Stomach smooth muscle (tissue), 2 donors: ENCODE measurements at regions not wholly inside any gene's neighbourhood (a gene's known extent, or its start where the extent isn't known, plus 50 kb on each side); places are given as distances from the start of the nearest gene placed in this dataset.

Experiments
- H3K27ac ChIP-seq: one replicate; pipeline ENCODE4 v1.7.0; 2013; ENCODE audit warnings: mild to moderate bottlenecking, low read length, inconsistent platforms
- H3K27me3 ChIP-seq, 2 donors: one replicate each; pipeline ENCODE4 v1.7.0; 2013; ENCODE audit warnings: low read length in 2 of 2; ENCODE audit not compliant: insufficient read depth in 2 of 2, control insufficient read depth in 1 of 2
- H3K36me3 ChIP-seq, 2 donors: one replicate each; pipeline ENCODE4 v1.7.0; 2013; ENCODE audit warnings: low read length in 2 of 2; ENCODE audit not compliant: control insufficient read depth in 2 of 2, insufficient read depth in 2 of 2
- H3K4me1 ChIP-seq: one replicate; pipeline ENCODE4 v1.7.0; 2013; ENCODE audit warnings: low read length; ENCODE audit not compliant: control insufficient read depth, insufficient read depth
- H3K4me3 ChIP-seq, 2 donors: one replicate each; pipeline ENCODE4 v1.7.0; 2013; ENCODE audit warnings: low read length in 2 of 2
- H3K9ac ChIP-seq, 2 donors: one replicate each; pipeline ENCODE4 v1.7.0; 2013; ENCODE audit warnings: low read length in 2 of 2, mild to moderate bottlenecking in 1 of 2
- H3K9me3 ChIP-seq, 2 donors: one replicate each; pipeline ENCODE4 v1.7.0; 2013; ENCODE audit warnings: low read length in 2 of 2; ENCODE audit not compliant: control insufficient read depth in 2 of 2
- donor health status: healthy.
- donor health status: Pancreatic carcinoma.

- Histone ChIP-seq H3K27me3 (no peaks in the 10 kb centered on the region), H3K9ac (no peak overlapping the region), H3K9me3 (peaks cover 0 to 3% of the 10 kb centered on the region in 2 donors), H3K4me3 (no peak overlapping the region), H3K27ac (no peak overlapping the region), H3K36me3 (no peaks in the 10 kb centered on the region), H3K4me1 (no peaks in the 10 kb centered on the region)
Observed at GRCh38 chr2:241975593-241976284, 106.2 kb downstream of the RTP5 start.

GRCh38 chr2:241976296-241976695 is 106.8 kb downstream of the RTP5 start:
- Histone ChIP-seq H3K27me3 (no peaks in the 10 kb centered on the region), H3K4me3 (no peak overlapping the region), H3K9ac (no peak overlapping the region), H3K36me3 (no peaks in the 10 kb centered on the region), H3K9me3 (peaks cover 0 to 3% of the 10 kb centered on the region in 2 donors), H3K27ac (no peak overlapping the region), H3K4me1 (no peaks in the 10 kb centered on the region)

- Histone ChIP-seq H3K9me3 (peaks cover 0 to 3% of the 10 kb centered on the region in 2 donors), H3K27ac (no peak overlapping the region), H3K36me3 (no peaks in the 10 kb centered on the region), H3K4me1 (no peaks in the 10 kb centered on the region), H3K4me3 (no peak overlapping the region), H3K27me3 (no peaks in the 10 kb centered on the region), H3K9ac (no peak overlapping the region)
Observed at GRCh38 chr2:241977557-241978300, 108.2 kb downstream of the RTP5 start.

- peaks cover 0 to 3% of the 10 kb centered on the region in 2 donors for H3K9me3 ChIP-seq
- no peaks in the 10 kb centered on the region for H3K4me1 ChIP-seq
- H3K27me3 ChIP-seq, result no peaks in the 10 kb centered on the region
- H3K27ac ChIP-seq, result no peak overlapping the region
- no peaks in the 10 kb centered on the region for H3K36me3 ChIP-seq
- H3K9ac ChIP-seq, result no peak overlapping the region
- no peak overlapping the region for H3K4me3 ChIP-seq
Observed at GRCh38 chr2:241978670-241979069, 109.1 kb downstream of the RTP5 start.

GRCh38 chr2:241980193-241980592 is 110.7 kb downstream of the RTP5 start:
- Histone ChIP-seq H3K36me3 (no peaks in the 10 kb centered on the region), H3K27ac (no peak overlapping the region), H3K4me1 (no peaks in the 10 kb centered on the region), H3K4me3 (no peak overlapping the region), H3K9ac (no peak overlapping the region), H3K27me3 (peaks cover 0 to 2% of the 10 kb centered on the region in 2 donors), H3K9me3 (peaks cover 0 to 3% of the 10 kb centered on the region in 2 donors)

- H3K9me3 ChIP-seq, result peaks cover 0 to 3% of the 10 kb centered on the region in 2 donors
- peaks cover 0 to 2% of the 10 kb centered on the region in 2 donors for H3K27me3 ChIP-seq
- H3K4me1 ChIP-seq, result no peaks in the 10 kb centered on the region
- no peak overlapping the region for H3K27ac ChIP-seq
- no peak overlapping the region for H3K9ac ChIP-seq
- no peaks in the 10 kb centered on the region for H3K36me3 ChIP-seq
- H3K4me3 ChIP-seq, result no peak overlapping the region
Observed at GRCh38 chr2:241981076-241981700, 111.7 kb downstream of the RTP5 start.

DNA sequence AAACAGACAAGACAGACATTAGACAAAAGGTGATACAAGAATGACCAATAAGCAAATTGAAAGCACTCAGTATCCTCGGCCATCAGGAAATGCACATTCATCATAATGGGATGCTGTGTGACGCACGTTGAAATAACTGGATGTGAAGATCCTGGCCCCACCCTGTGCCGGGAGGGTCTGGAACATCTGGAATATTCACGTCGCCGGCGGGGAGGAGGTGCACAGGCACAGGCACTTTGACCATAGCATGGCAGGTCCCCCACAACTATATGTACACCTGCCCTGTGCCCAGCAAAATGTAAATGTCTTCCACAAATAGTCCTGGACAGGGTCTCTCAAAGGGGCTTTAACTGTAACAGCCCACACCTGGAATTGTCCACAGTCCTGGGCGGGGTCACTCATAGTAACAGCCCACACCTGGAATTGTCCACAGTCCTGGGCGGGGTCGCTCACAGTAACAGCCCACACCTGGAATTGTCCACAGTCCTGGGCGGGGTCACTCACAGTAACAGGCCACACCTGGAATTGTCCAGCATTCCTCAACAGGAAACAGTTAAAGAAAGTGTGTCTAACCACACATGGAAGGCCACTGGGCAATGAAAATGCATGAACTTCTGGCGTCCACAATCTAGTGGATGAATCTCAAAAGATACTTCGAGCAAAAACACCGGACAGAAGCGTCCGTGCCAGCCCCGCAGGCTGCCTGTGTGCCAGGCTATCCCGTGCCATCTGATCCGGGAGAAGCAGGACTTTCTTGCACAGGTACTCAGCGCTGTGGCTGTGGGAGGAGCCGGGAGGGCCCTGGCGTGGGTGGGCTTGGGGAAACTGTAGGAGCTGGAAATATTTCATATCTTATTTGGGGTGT is 113.4 kb downstream of the RTP5 start:
- H3K4me1 ChIP-seq, result no peaks in the 10 kb centered on the region
- no peak overlapping the region for H3K27ac ChIP-seq
- H3K4me3 ChIP-seq, result no peak overlapping the region
- peaks cover 0 to 2% of the 10 kb centered on the region in 2 donors for H3K27me3 ChIP-seq
- no peaks in the 10 kb centered on the region for H3K36me3 ChIP-seq
- H3K9me3 ChIP-seq, result peaks cover 0 to 3% of the 10 kb centered on the region in 2 donors
- H3K9ac ChIP-seq, result no peak overlapping the region

DNA sequence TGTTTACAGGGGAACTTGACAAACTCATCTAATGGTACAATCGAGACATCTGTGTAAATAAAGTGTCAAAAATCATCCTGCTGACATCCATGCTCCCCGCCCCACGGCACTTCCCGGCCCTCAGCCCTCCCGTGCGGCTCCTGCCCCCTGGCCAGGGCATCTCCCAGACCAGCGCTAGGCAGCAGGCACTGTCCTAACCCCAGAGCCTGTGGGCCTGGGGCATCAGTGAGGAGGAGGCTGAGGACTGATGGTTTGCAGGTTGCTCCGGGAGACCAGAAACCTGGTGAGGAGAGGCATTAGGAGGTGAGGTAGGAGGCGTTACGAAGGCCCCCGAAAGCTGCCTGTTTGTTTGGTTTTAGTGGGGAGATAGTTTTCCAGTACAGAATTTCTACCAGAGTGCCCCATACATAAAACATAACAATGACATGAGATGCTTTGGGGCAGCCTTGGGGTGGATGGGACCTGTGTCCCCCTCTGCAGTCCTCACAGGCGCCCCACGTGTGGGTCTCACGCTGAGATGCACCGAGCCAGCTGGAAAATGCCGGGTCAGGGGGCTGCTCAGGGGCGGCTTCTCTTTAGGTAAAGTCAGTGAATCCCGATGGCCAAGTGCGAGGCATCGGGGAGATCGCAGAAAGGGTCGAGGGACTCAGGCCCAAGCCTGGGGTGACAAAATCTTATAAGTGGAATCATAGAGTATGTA is 114.2 kb downstream of the RTP5 start:
- H3K9me3 ChIP-seq, result no peaks in the 10 kb centered on the region
- no peak overlapping the region for H3K9ac ChIP-seq
- H3K4me3 ChIP-seq, result no peak overlapping the region
- H3K27me3 ChIP-seq, result peaks cover 0 to 2% of the 10 kb centered on the region in 2 donors
- no peaks in the 10 kb centered on the region for H3K4me1 ChIP-seq
- no peaks in the 10 kb centered on the region for H3K36me3 ChIP-seq
- no peak overlapping the region for H3K27ac ChIP-seq

DNA sequence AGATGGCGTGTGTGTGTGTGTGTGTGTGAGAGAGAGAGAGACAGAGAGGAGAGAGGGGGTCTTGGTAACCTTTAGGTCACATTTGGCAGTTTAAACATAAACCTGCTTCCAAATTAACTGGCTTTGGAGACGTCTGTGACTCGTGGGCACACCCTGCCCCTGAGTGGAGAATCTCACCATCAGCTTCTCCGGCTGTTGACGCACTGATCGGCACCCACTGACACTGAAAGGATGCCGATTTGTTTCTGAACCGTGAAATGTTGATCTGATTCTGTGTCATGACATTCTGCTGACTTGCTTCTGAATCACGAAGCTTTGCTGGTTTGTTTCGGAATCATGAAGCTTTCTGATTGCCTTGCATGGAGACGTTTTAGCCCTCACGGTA is 114.7 kb downstream of the RTP5 start:
- no peaks in the 10 kb centered on the region for H3K9me3 ChIP-seq
- H3K27ac ChIP-seq, result no peak overlapping the region
- H3K36me3 ChIP-seq, result no peaks in the 10 kb centered on the region
- H3K4me1 ChIP-seq, result no peaks in the 10 kb centered on the region
- no peak overlapping the region for H3K4me3 ChIP-seq
- H3K27me3 ChIP-seq, result peaks cover 0 to 2% of the 10 kb centered on the region in 2 donors
- H3K9ac ChIP-seq, result no peak overlapping the region

- Histone ChIP-seq H3K9me3 (no peaks in the 10 kb centered on the region), H3K4me1 (no peaks in the 10 kb centered on the region), H3K4me3 (no peak overlapping the region), H3K36me3 (no peaks in the 10 kb centered on the region), H3K27ac (no peak overlapping the region), H3K27me3 (peaks cover 0 to 2% of the 10 kb centered on the region in 2 donors), H3K9ac (no peak overlapping the region)
Observed at GRCh38 chr2:241984658-241985057, 115.1 kb downstream of the RTP5 start.
